WTC11 (cell line): ENCODE measurements at regions not wholly inside any gene's neighbourhood (a gene's known extent, or its start where the extent isn't known, plus 50 kb on each side); places are given as distances from the start of the nearest gene placed in this dataset.

Experiments used
- ATAC-seq: fragments of 200-7000 bp; cut with Tn5 transposase; 2 replicates; pipeline ENCODE4 v1.10.0; 2021; ENCODE audit warnings: mild to moderate bottlenecking, moderate library complexity
- CTCF ChIA-PET: fragments of 300-600 bp; sonication (Branson Sonifier 250); formaldehyde crosslinking; loops from one replicate; lab custom pipeline; 2021; ENCODE audit warnings: antibody characterized with exemption; lab: Charles Lee
- POLR2A ChIA-PET: fragments of 350-600 bp; sonication (Branson Sonifier 250); formaldehyde crosslinking; loops from one replicate; lab custom pipeline; 2021; ENCODE audit warnings: antibody characterized with exemption; lab: Charles Lee
- DNase-seq: peaks from one replicate; pipeline ENCODE4 v3.0.0; 2021; ENCODE audit warnings: low spot score
- H3K27ac Mint-ChIP-seq: 2 replicates; pipeline ENCODE4 v1.8.0; 2021; ENCODE audit warnings: mixed read lengths
- H3K27me3 Mint-ChIP-seq: 2 replicates; pipeline ENCODE4 v1.8.0; 2021; ENCODE audit warnings: low read depth, mild to moderate bottlenecking, moderate library complexity, mixed read lengths
- H3K36me3 Mint-ChIP-seq: 2 replicates; pipeline ENCODE4 v1.8.0; 2021; ENCODE audit warnings: mixed read lengths
- H3K4me1 Mint-ChIP-seq: 2 replicates; pipeline ENCODE4 v1.8.0; 2022; ENCODE audit warnings: mixed read lengths
- H3K4me3 Mint-ChIP-seq: 2 replicates; pipeline ENCODE4 v1.8.0; 2021; ENCODE audit warnings: mild to moderate bottlenecking, moderate library complexity, mixed read lengths
- H3K9me3 Mint-ChIP-seq: 2 replicates; pipeline ENCODE4 v1.8.0; 2021; ENCODE audit warnings: mixed read lengths
- ATF1 ChIP-seq: sonication (generic); formaldehyde crosslinking; IDR thresholded peaks from 2 replicates; pipeline ENCODE4 v1.8.1; 2023; ENCODE audit warnings: mild to moderate bottlenecking, moderate library complexity, missing genetic modification reagents
- CBFB ChIP-seq: sonication (generic); formaldehyde crosslinking; IDR thresholded peaks from 2 replicates; pipeline ENCODE4 v1.8.1; 2022; ENCODE audit warnings: mild to moderate bottlenecking, low read depth, missing genetic modification reagents
- CREM ChIP-seq: sonication (generic); formaldehyde crosslinking; IDR thresholded peaks from 2 replicates; pipeline ENCODE4 v1.8.1; 2022; ENCODE audit warnings: mild to moderate bottlenecking, missing genetic modification reagents, moderate library complexity
- ESRRA ChIP-seq: sonication (generic); formaldehyde crosslinking; IDR thresholded peaks from 2 replicates; pipeline ENCODE4 v1.8.1; 2022; ENCODE audit warnings: mild to moderate bottlenecking, missing genetic modification reagents, borderline replicate concordance
- ETV6 ChIP-seq: sonication (generic); formaldehyde crosslinking; IDR thresholded peaks from 2 replicates; pipeline ENCODE4 v1.8.1; 2022; ENCODE audit warnings: mild to moderate bottlenecking, missing genetic modification reagents
- HMGA2 ChIP-seq: fragments of 250-450 bp; sonication (Bioruptor Pico); IDR thresholded peaks from 2 replicates; pipeline ENCODE4 v1.4.0; 2021; ENCODE audit warnings: mild to moderate bottlenecking, moderate library complexity
- JAZF1 ChIP-seq: fragments of 250-450 bp; sonication (Bioruptor Pico); IDR thresholded peaks from 2 replicates; pipeline ENCODE4 v1.9.0; 2021; ENCODE audit warnings: moderate library complexity, mild to moderate bottlenecking, inconsistent platforms
- MYBL2 ChIP-seq: sonication (generic); formaldehyde crosslinking; IDR thresholded peaks from 2 replicates; pipeline ENCODE4 v1.8.1; 2023; ENCODE audit warnings: mild to moderate bottlenecking, moderate library complexity, missing genetic modification reagents
- NFE2L1 ChIP-seq: sonication (generic); formaldehyde crosslinking; IDR thresholded peaks from 2 replicates; pipeline ENCODE4 v1.8.1; 2023; ENCODE audit warnings: missing genetic modification reagents
- NR2C2 ChIP-seq: sonication (generic); formaldehyde crosslinking; IDR thresholded peaks from 2 replicates; pipeline ENCODE4 v1.8.0; 2022; ENCODE audit warnings: mild to moderate bottlenecking, missing genetic modification reagents
- SMAD4 ChIP-seq: sonication (generic); formaldehyde crosslinking; IDR thresholded peaks from 2 replicates; pipeline ENCODE4 v1.8.0; 2022; ENCODE audit warnings: mild to moderate bottlenecking, missing genetic modification reagents
- SP1 ChIP-seq: sonication (generic); formaldehyde crosslinking; conservative IDR thresholded peaks from 2 replicates; pipeline ENCODE4 v1.8.1; 2022; ENCODE audit warnings: missing genetic modification reagents
- TP53 ChIP-seq: sonication (generic); formaldehyde crosslinking; IDR thresholded peaks from 2 replicates; pipeline ENCODE4 v1.8.1; 2023; ENCODE audit warnings: mild to moderate bottlenecking, missing genetic modification reagents
- ZNF671 ChIP-seq: fragments of 250-450 bp; sonication (Bioruptor Pico); IDR thresholded peaks from 2 replicates; pipeline ENCODE4 v1.8.0; 2021; ENCODE audit warnings: mild to moderate bottlenecking
- TF ChIP-seq, protein P1 (sequence below): sonication (generic); formaldehyde crosslinking; IDR thresholded peaks from 2 replicates; pipeline ENCODE4 v1.8.0; 2023; ENCODE audit warnings: mild to moderate bottlenecking, missing genetic modification reagents
- TF ChIP-seq, protein P2 (sequence below): sonication (generic); formaldehyde crosslinking; IDR thresholded peaks from 2 replicates; pipeline ENCODE4 v1.8.0; 2022; ENCODE audit warnings: mild to moderate bottlenecking, missing genetic modification reagents
- TF ChIP-seq, protein P3 (sequence below): fragments of 250-450 bp; sonication (Bioruptor Pico); IDR thresholded peaks from 2 replicates; pipeline ENCODE4 v2.1.2; 2022; ENCODE audit warnings: mild to moderate bottlenecking, moderate library complexity
- TF ChIP-seq, protein P4 (sequence below): sonication (generic); formaldehyde crosslinking; IDR thresholded peaks from 2 replicates; pipeline ENCODE4 v1.8.0; 2022; ENCODE audit warnings: mild to moderate bottlenecking, missing genetic modification reagents
- TF ChIP-seq, protein P5 (sequence below): sonication (generic); formaldehyde crosslinking; IDR thresholded peaks from 2 replicates; pipeline ENCODE4 v1.8.1; 2022; ENCODE audit warnings: mild to moderate bottlenecking, missing genetic modification reagents, moderate library complexity, borderline replicate concordance
- TF ChIP-seq, protein P6 (sequence below): sonication (generic); formaldehyde crosslinking; IDR thresholded peaks from 2 replicates; pipeline ENCODE4 v1.8.1; 2022; ENCODE audit warnings: mild to moderate bottlenecking, moderate library complexity, missing genetic modification reagents
- TF ChIP-seq, protein P7 (sequence below): sonication (generic); formaldehyde crosslinking; IDR thresholded peaks from 2 replicates; pipeline ENCODE4 v1.8.0; 2022; ENCODE audit warnings: mild to moderate bottlenecking, missing genetic modification reagents
- TF ChIP-seq, protein P8 (sequence below): sonication (generic); formaldehyde crosslinking; conservative IDR thresholded peaks from 2 replicates; pipeline ENCODE4 v1.8.1; 2023; ENCODE audit warnings: mild to moderate bottlenecking, low read depth, missing genetic modification reagents, moderate library complexity
- TF ChIP-seq, protein P9 (sequence below): sonication (generic); formaldehyde crosslinking; IDR thresholded peaks from 2 replicates; pipeline ENCODE4 v1.8.1; 2023; ENCODE audit warnings: mild to moderate bottlenecking, missing genetic modification reagents, moderate library complexity

DNA sequence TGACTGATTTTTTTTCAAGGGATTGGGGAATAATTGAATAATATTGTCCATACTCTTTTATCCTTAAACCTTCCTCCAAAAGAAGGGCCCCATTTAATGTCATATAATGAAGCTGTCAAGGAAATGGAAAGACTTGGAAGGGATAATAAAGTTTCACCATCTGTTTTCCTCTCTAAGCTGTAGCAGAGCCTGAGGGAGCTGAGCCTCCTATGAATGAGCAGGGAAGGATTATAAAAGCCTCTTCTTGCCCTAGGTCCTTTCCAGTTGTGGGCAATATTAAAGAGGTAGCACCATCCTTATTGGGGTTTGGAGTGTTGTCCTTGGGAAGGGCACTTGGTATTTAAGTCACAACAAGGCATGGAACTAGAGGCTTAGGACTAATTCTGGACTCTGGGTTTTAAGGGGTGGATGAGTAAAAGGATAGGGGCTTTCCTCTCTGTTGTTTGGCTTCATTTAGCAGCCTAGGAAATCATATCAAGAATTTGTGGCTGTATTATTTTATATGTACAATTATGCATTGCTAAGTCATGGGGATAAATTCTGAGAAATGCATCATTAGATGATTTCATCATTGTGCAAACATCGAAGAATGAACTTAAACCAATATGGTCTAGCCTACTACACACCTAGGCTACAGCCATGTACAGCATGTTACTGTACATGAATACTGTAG is 408.5 kb upstream of the DCN start:
- DNase-seq (no peak), ATAC-seq (no peak)
- Mint-ChIP-seq H3K4me1 (peaks cover 21% of the 10 kb centered on the region), H3K4me3 (no peak overlapping the region), H3K27ac (no peak overlapping the region), H3K9me3 (no peaks in the 10 kb centered on the region), H3K27me3 (no peaks in the 10 kb centered on the region), H3K36me3 (no peaks in the 10 kb centered on the region)
- CTCF ChIA-PET, result no interaction called here
- TF ChIP-seq ZNF671 (CRISPR knock-in tag) (no peak), JAZF1 (CRISPR knock-in tag) (no peak), MYBL2 (no peak), NFE2L1 (CRISPR knock-in tag) (no peak), ESRRA (CRISPR knock-in tag) (no peak), NR2C2 (CRISPR knock-in tag) (no peak), SP1 (CRISPR knock-in tag) (no peak), CREM (CRISPR knock-in tag) (no peak), CBFB (CRISPR knock-in tag) (no peak), SMAD4 (CRISPR knock-in tag) (no peak), ATF1 (CRISPR knock-in tag) (no peak)
- TF ChIP-seq, protein P1, sequence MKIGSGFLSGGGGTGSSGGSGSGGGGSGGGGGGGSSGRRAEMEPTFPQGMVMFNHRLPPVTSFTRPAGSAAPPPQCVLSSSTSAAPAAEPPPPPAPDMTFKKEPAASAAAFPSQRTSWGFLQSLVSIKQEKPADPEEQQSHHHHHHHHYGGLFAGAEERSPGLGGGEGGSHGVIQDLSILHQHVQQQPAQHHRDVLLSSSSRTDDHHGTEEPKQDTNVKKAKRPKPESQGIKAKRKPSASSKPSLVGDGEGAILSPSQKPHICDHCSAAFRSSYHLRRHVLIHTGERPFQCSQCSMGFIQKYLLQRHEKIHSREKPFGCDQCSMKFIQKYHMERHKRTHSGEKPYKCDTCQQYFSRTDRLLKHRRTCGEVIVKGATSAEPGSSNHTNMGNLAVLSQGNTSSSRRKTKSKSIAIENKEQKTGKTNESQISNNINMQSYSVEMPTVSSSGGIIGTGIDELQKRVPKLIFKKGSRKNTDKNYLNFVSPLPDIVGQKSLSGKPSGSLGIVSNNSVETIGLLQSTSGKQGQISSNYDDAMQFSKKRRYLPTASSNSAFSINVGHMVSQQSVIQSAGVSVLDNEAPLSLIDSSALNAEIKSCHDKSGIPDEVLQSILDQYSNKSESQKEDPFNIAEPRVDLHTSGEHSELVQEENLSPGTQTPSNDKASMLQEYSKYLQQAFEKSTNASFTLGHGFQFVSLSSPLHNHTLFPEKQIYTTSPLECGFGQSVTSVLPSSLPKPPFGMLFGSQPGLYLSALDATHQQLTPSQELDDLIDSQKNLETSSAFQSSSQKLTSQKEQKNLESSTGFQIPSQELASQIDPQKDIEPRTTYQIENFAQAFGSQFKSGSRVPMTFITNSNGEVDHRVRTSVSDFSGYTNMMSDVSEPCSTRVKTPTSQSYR (CRISPR knock-in tag), result no peak
- TF ChIP-seq, protein P2, sequence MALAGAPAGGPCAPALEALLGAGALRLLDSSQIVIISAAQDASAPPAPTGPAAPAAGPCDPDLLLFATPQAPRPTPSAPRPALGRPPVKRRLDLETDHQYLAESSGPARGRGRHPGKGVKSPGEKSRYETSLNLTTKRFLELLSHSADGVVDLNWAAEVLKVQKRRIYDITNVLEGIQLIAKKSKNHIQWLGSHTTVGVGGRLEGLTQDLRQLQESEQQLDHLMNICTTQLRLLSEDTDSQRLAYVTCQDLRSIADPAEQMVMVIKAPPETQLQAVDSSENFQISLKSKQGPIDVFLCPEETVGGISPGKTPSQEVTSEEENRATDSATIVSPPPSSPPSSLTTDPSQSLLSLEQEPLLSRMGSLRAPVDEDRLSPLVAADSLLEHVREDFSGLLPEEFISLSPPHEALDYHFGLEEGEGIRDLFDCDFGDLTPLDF (CRISPR knock-in tag), result no peak
- TF ChIP-seq, protein P3, sequence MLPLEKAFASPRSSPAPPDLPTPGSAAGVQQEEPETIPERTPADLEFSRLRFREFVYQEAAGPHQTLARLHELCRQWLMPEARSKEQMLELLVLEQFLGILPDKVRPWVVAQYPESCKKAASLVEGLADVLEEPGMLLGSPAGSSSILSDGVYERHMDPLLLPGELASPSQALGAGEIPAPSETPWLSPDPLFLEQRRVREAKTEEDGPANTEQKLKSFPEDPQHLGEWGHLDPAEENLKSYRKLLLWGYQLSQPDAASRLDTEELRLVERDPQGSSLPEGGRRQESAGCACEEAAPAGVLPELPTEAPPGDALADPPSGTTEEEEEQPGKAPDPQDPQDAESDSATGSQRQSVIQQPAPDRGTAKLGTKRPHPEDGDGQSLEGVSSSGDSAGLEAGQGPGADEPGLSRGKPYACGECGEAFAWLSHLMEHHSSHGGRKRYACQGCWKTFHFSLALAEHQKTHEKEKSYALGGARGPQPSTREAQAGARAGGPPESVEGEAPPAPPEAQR (CRISPR knock-in tag), result no peak
- POLR2A ChIA-PET, result no interaction called here

DNA sequence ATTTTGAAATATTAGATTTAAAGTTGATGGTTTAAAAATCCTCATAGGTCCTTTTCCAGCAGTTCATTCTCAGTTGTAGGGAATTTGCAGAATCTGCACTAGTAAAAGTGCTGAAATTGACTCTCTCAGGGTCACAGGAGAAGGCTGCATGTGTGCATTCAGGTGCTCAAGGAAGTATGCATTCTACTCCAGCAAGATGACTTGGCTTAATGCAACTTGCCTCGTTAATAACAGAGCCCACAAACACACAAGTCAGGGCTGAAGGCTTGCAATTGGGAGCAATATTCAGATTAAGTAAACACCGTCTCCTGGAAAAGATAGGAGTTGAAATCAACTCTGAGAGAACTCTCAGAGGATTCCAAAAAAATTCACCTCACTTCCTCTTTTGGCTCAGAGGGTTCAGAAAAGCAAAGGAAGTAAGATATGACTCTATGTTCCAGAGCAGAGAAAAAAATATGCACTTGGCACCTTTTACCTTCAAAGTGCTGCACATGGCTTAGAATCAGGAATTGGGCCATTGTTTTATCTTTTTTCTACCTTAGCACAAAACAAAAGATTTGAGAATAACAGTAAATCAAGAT is 406.3 kb upstream of the DCN start:
- CTCF ChIA-PET, result no interaction called here
- TF ChIP-seq SMAD4 (CRISPR knock-in tag) (no peak), TP53 (no peak), ETV6 (CRISPR knock-in tag) (no peak), HMGA2 (CRISPR knock-in tag) (no peak)
- TF ChIP-seq, protein P4, sequence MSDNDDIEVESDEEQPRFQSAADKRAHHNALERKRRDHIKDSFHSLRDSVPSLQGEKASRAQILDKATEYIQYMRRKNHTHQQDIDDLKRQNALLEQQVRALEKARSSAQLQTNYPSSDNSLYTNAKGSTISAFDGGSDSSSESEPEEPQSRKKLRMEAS, result no peak
- TF ChIP-seq, protein P5, sequence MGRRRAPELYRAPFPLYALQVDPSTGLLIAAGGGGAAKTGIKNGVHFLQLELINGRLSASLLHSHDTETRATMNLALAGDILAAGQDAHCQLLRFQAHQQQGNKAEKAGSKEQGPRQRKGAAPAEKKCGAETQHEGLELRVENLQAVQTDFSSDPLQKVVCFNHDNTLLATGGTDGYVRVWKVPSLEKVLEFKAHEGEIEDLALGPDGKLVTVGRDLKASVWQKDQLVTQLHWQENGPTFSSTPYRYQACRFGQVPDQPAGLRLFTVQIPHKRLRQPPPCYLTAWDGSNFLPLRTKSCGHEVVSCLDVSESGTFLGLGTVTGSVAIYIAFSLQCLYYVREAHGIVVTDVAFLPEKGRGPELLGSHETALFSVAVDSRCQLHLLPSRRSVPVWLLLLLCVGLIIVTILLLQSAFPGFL (CRISPR knock-in tag), result no peak
- TF ChIP-seq, protein P6, sequence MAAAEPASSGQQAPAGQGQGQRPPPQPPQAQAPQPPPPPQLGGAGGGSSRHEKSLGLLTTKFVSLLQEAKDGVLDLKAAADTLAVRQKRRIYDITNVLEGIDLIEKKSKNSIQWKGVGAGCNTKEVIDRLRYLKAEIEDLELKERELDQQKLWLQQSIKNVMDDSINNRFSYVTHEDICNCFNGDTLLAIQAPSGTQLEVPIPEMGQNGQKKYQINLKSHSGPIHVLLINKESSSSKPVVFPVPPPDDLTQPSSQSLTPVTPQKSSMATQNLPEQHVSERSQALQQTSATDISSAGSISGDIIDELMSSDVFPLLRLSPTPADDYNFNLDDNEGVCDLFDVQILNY (CRISPR knock-in tag), result no peak
- TF ChIP-seq, protein P7, sequence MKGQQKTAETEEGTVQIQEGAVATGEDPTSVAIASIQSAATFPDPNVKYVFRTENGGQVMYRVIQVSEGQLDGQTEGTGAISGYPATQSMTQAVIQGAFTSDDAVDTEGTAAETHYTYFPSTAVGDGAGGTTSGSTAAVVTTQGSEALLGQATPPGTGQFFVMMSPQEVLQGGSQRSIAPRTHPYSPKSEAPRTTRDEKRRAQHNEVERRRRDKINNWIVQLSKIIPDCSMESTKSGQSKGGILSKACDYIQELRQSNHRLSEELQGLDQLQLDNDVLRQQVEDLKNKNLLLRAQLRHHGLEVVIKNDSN (CRISPR knock-in tag), result no peak
- TF ChIP-seq, protein P8, sequence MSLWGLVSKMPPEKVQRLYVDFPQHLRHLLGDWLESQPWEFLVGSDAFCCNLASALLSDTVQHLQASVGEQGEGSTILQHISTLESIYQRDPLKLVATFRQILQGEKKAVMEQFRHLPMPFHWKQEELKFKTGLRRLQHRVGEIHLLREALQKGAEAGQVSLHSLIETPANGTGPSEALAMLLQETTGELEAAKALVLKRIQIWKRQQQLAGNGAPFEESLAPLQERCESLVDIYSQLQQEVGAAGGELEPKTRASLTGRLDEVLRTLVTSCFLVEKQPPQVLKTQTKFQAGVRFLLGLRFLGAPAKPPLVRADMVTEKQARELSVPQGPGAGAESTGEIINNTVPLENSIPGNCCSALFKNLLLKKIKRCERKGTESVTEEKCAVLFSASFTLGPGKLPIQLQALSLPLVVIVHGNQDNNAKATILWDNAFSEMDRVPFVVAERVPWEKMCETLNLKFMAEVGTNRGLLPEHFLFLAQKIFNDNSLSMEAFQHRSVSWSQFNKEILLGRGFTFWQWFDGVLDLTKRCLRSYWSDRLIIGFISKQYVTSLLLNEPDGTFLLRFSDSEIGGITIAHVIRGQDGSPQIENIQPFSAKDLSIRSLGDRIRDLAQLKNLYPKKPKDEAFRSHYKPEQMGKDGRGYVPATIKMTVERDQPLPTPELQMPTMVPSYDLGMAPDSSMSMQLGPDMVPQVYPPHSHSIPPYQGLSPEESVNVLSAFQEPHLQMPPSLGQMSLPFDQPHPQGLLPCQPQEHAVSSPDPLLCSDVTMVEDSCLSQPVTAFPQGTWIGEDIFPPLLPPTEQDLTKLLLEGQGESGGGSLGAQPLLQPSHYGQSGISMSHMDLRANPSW, result no peak
- TF ChIP-seq, protein P9, sequence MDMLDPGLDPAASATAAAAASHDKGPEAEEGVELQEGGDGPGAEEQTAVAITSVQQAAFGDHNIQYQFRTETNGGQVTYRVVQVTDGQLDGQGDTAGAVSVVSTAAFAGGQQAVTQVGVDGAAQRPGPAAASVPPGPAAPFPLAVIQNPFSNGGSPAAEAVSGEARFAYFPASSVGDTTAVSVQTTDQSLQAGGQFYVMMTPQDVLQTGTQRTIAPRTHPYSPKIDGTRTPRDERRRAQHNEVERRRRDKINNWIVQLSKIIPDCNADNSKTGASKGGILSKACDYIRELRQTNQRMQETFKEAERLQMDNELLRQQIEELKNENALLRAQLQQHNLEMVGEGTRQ, result no peak

More for the DNA sequence above, 406.3 kb upstream of the DCN start:
- DNase-seq (no peak), ATAC-seq (no peak)
- H3K27ac Mint-ChIP-seq, result peak overlapping the region; percentile 23; the same call in 1 of the 2 replicates
- POLR2A ChIA-PET, result no interaction called here
- H3K4me1 Mint-ChIP-seq, result peaks cover 21% of the 10 kb centered on the region
- H3K27me3 Mint-ChIP-seq, result no peaks in the 10 kb centered on the region
- H3K9me3 Mint-ChIP-seq, result no peaks in the 10 kb centered on the region
- no peak overlapping the region for H3K4me3 Mint-ChIP-seq
- H3K36me3 Mint-ChIP-seq, result no peaks in the 10 kb centered on the region
